ENCODE measurements at regions not wholly inside any gene's neighbourhood (a gene's known extent, or its start where the extent isn't known, plus 50 kb on each side); places are given as distances from the start of the nearest gene placed in this dataset.

DNA sequence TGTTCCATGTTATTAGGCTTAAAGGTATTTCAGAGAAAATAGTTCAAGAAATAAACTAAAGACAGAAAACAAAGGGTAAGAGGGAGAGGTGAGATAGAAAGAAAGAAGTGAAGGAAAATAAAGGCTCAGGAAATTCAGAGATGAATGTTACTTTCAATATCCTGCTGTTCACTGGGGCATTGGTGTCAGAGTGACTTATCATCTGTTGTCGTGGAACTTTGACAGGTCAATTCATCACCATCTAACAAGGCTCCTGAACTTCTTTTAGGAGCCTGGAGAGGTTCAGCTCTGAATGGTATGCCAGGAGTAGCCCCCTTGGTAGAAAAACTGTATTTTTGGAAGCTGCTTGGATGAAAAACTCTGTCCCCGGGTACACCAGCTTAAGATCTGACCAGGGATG lies 100.1 kb downstream of the KLF6 start:
- Mint-ChIP-seq H3K27ac (no peak overlapping the region), H3K4me1 (peaks cover 11% of the 10 kb centered on the region), H3K36me3 (ENCODE audit: low read depth) (no peaks in the 10 kb centered on the region), H3K27me3 (no peaks in the 10 kb centered on the region), H3K4me3 (no peak overlapping the region), H3K9me3 (no peaks in the 10 kb centered on the region)
- POLR2A ChIA-PET = no interaction called here
- CTCF ChIA-PET = no interaction called here
- DNase-seq = no peak

DNA sequence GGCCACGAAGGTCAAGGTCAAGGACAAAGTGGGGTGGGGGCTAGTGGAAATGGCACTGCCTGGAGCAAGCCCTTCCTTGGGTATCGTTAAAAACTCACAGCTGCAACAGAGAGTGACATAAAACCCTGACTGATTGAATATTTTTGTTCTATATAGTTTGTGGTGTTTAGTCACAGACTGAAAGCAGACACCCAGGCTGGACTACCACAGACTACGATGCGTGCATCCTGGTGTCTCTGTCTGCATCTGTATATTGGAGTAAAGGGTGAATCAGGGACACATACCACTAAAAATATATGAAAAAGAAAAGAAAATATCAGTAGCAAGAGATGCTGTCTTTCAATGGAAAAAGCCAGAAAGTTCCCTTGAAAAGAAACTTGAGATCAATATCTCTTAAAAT lies 101.4 kb downstream of the KLF6 start:
- CTCF ChIA-PET = no interaction called here
- no peak overlapping the region for H3K4me3 Mint-ChIP-seq
- H3K9me3 Mint-ChIP-seq = no peaks in the 10 kb centered on the region
- DNase-seq = no peak
- H3K27ac Mint-ChIP-seq = no peak overlapping the region
- peaks cover 9% of the 10 kb centered on the region for H3K4me1 Mint-ChIP-seq
- no peaks in the 10 kb centered on the region for H3K36me3 Mint-ChIP-seq (ENCODE audit: low read depth)
- no peaks in the 10 kb centered on the region for H3K27me3 Mint-ChIP-seq
- POLR2A ChIA-PET = no interaction called here

DNA sequence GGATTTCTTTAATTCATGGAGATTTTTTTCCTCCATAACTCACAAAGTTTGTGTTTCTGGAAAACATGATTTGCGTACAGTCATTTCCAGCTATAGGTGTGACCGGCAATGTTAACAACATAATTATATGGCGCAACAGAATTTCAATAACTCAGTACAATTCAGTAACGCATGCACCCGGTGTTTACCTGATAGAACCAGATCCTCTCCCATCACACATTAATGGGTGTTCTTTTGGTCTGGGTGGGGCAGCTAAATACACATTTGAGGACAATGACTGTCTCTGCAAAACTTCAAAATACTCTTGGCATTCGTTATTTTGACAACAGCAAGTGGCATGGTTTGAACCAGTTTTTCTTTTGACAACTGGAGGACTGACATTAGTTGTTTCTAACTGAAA lies 102.3 kb downstream of the KLF6 start:
- H3K9me3 Mint-ChIP-seq = no peaks in the 10 kb centered on the region
- H3K4me3 Mint-ChIP-seq = no peak overlapping the region
- no peak overlapping the region for H3K27ac Mint-ChIP-seq
- ChIA-PET CTCF (no interaction called here), POLR2A (no interaction called here)
- H3K4me1 Mint-ChIP-seq = peaks cover 9% of the 10 kb centered on the region
- no peak for DNase-seq
- no peaks in the 10 kb centered on the region for H3K36me3 Mint-ChIP-seq (ENCODE audit: low read depth)
- H3K27me3 Mint-ChIP-seq = no peaks in the 10 kb centered on the region

- Mint-ChIP-seq H3K9me3 (no peaks in the 10 kb centered on the region), H3K27ac (no peak overlapping the region), H3K27me3 (no peaks in the 10 kb centered on the region), H3K4me3 (no peak overlapping the region), H3K36me3 (ENCODE audit: low read depth) (no peaks in the 10 kb centered on the region), H3K4me1 (peaks cover 9% of the 10 kb centered on the region)
- POLR2A ChIA-PET = no interaction called here
- CTCF ChIA-PET = no interaction called here
- no peak for DNase-seq
Observed at GRCh38 chr10:3681642-3682554, 103.1 kb downstream of the KLF6 start.

GRCh38 chr10:3679950-3680629 lies 104.9 kb downstream of the KLF6 start:
- Mint-ChIP-seq H3K36me3 (ENCODE audit: low read depth) (no peaks in the 10 kb centered on the region), H3K4me3 (no peak overlapping the region), H3K9me3 (no peaks in the 10 kb centered on the region), H3K27ac (no peak overlapping the region), H3K4me1 (peaks cover 6% of the 10 kb centered on the region), H3K27me3 (no peaks in the 10 kb centered on the region)
- POLR2A ChIA-PET = no interaction called here
- DNase-seq = no peak
- CTCF ChIA-PET = no interaction called here

- no peaks in the 10 kb centered on the region for H3K4me1 Mint-ChIP-seq
- H3K9me3 Mint-ChIP-seq = no peaks in the 10 kb centered on the region
- H3K36me3 Mint-ChIP-seq (ENCODE audit: low read depth) = no peaks in the 10 kb centered on the region
- DNase-seq = no peak
- H3K27ac Mint-ChIP-seq = no peak overlapping the region
- ChIA-PET POLR2A (no interaction called here), CTCF (no interaction called here)
- no peak overlapping the region for H3K4me3 Mint-ChIP-seq
- H3K27me3 Mint-ChIP-seq = no peaks in the 10 kb centered on the region
Observed at GRCh38 chr10:3678629-3679227, 106.3 kb downstream of the KLF6 start.

- ChIA-PET POLR2A (no interaction called here), CTCF (interaction anchor here (0.5 to 1.4 kb wide), 4 partner anchors 23 to 64 kb away, joined by 3 to 5 read pairs (median 4); no protein-coding TSS in a partner anchor)
- no peaks in the 10 kb centered on the region for H3K4me1 Mint-ChIP-seq
- no peak for DNase-seq
- H3K36me3 Mint-ChIP-seq (ENCODE audit: low read depth) = no peaks in the 10 kb centered on the region
- H3K4me3 Mint-ChIP-seq = no peak overlapping the region
- H3K9me3 Mint-ChIP-seq = no peaks in the 10 kb centered on the region
- H3K27me3 Mint-ChIP-seq = no peaks in the 10 kb centered on the region
- H3K27ac Mint-ChIP-seq = no peak overlapping the region
Observed at GRCh38 chr10:3676564-3676963, 108.4 kb downstream of the KLF6 start.

- Mint-ChIP-seq H3K27ac (no peak overlapping the region), H3K9me3 (no peaks in the 10 kb centered on the region), H3K36me3 (ENCODE audit: low read depth) (peaks cover 4% of the 10 kb centered on the region), H3K4me3 (no peak overlapping the region), H3K27me3 (no peaks in the 10 kb centered on the region), H3K4me1 (peaks cover 31% of the 10 kb centered on the region)
- ChIA-PET CTCF (no interaction called here), POLR2A (no interaction called here)
- no peak for DNase-seq
Observed at GRCh38 chr10:3672220-3672619, 112.8 kb downstream of the KLF6 start.

GRCh38 chr10:3671386-3671955 lies 113.5 kb downstream of the KLF6 start:
- Mint-ChIP-seq H3K4me1 (peaks cover 39% of the 10 kb centered on the region), H3K4me3 (no peak overlapping the region), H3K27ac (peak overlapping the region; percentile 4), H3K9me3 (no peaks in the 10 kb centered on the region), H3K36me3 (ENCODE audit: low read depth) (peaks cover 4% of the 10 kb centered on the region), H3K27me3 (no peaks in the 10 kb centered on the region)
- POLR2A ChIA-PET = no interaction called here
- CTCF ChIA-PET = no interaction called here
- DNase-seq = no peak

DNA sequence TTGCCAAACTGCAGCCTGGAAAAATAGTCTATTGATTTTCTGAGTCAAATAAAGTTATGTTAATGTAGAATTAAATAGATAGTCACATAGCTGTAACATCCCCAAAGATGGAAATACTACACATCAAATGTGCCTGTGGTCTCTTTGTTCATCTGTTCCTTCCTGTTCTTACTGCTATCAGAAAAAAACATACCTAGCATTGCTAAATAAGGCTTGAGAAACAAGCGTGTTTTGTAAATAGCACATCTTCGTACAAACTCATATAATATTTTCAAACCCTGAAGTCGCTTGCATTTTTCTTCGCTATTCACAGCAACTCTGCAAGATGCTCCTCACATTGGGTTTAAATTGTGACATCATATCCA lies 116.1 kb downstream of the KLF6 start:
- no peaks in the 10 kb centered on the region for H3K9me3 Mint-ChIP-seq
- CTCF ChIA-PET = no interaction called here
- peaks cover 45% of the 10 kb centered on the region for H3K4me1 Mint-ChIP-seq
- H3K4me3 Mint-ChIP-seq = peak overlapping the region; percentile 82
- H3K36me3 Mint-ChIP-seq (ENCODE audit: low read depth) = peaks cover 4% of the 10 kb centered on the region
- no peak for DNase-seq
- H3K27ac Mint-ChIP-seq = peak overlapping the region; percentile 98
- H3K27me3 Mint-ChIP-seq = no peaks in the 10 kb centered on the region
- POLR2A ChIA-PET = no interaction called here

GRCh38 chr10:3668276-3668965 lies 116.6 kb downstream of the KLF6 start:
- ChIA-PET POLR2A (no interaction called here), CTCF (no interaction called here)
- Mint-ChIP-seq H3K4me3 (peak overlapping the region; percentile 82), H3K27ac (peak overlapping the region; percentile 98), H3K4me1 (peaks cover 45% of the 10 kb centered on the region), H3K36me3 (ENCODE audit: low read depth) (peaks cover 4% of the 10 kb centered on the region), H3K27me3 (no peaks in the 10 kb centered on the region), H3K9me3 (no peaks in the 10 kb centered on the region)
- DNase-seq = peak; percentile 80

DNA sequence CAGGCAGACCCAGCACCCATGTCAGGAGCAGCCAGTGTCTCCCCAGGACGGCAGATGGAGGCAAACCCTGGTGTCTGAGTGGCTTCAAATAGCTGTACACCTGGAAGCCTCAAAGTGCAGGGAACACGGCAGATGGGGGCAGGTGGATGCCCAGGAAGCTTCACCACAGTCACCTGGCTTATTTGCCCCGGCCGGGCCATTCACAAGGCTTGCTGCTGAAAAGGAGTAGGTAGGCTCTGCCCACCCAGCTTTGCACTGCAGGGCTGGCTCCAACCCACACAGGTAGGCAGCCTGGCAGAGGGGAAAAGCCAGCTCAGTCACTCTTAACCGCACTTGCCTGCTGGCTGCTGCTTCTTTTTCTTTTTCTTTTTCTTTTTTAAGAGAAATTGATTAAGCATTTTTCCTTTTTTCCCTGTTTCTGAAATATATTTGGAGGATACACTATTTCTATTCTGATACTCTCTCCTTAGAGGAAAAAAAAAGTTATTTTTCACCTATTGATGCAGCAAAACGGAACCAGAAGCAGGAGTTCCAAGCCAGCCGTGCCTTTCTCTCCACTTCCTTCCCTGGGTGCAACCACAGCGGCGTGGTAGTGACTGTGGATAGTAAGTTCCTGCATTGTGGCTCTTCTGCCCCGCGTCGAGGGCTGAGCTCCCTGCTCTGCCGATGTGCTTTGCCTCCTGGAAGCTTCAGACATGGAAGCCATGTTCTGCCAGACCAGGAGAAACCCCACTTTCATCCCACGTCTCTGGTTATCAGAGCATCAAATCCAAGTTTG lies 118.3 kb downstream of the KLF6 start:
- peak overlapping the region; percentile 98 for H3K27ac Mint-ChIP-seq
- DNase-seq = peak; percentile 45
- H3K36me3 Mint-ChIP-seq (ENCODE audit: low read depth) = peaks cover 4% of the 10 kb centered on the region
- H3K27me3 Mint-ChIP-seq = no peaks in the 10 kb centered on the region
- peak overlapping the region; percentile 82 for H3K4me3 Mint-ChIP-seq
- POLR2A ChIA-PET = interaction anchor here (0.9 kb wide), 1 partner anchor 91 kb away, joined by 3 read pairs; no protein-coding TSS in a partner anchor
- H3K9me3 Mint-ChIP-seq = no peaks in the 10 kb centered on the region
- H3K4me1 Mint-ChIP-seq = peaks cover 45% of the 10 kb centered on the region
- CTCF ChIA-PET = interaction anchor here (0.6 to 1.3 kb wide), 2 partner anchors 40 to 110 kb away, joined by 3 read pairs; no protein-coding TSS in a partner anchor
